CD4-positive, alpha-beta T cell treated with Interleukin-15 for 4 hours (primary cell): ENCODE measurements at regions not wholly inside any gene's neighbourhood (a gene's known extent, or its start where the extent isn't known, plus 50 kb on each side); places are given as distances from the start of the nearest gene placed in this dataset.

ENCODE experiments used
- DNase-seq: peaks from one replicate; pipeline ENCODE4 v3.0.0-alpha.2; 2020; ENCODE audit warnings: low spot score

DNA sequence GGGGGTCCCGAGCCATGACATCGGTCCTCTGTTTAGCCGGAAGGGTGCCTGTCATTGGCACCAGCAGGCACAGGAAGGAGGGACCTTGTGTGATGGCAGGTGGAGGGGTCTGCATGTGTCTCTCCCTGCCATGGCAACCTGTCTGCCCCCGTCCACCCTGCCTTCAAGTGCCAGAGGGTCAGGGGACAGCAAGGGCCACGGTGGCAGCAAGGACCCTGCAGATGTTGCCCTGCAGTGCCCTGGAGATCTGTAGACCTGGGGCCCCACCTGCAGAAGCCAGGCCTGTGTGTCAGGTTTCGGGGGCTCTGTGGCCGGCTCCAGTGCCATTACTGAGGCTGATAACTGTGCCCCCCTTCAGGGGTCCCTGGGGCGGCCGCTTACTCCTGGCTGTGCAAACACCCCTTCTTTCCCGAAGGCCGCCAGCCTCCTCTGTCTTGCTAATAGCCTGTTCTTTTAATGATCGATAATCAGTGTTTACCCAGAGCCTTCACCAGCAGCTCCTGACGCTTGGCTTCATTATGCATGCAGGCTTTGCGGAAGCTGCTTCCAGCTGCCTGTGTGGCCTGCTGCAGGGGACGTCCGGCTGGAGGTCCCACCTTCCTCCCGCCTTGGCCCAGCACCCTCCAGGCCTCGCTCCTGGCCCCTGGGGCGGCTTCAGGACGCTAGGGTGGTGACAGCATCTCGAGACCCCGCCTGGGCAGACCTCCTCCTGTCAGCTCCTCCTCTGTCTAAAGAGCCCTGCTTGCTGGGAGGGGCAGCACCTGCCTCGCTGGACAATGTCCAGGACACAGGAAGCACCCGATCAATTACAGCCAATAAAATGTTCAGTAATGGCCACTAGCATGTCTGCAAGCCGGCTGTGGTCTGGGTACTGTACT lies 153.0 kb downstream of the KIF26A start:
- no peak for DNase-seq

DNA sequence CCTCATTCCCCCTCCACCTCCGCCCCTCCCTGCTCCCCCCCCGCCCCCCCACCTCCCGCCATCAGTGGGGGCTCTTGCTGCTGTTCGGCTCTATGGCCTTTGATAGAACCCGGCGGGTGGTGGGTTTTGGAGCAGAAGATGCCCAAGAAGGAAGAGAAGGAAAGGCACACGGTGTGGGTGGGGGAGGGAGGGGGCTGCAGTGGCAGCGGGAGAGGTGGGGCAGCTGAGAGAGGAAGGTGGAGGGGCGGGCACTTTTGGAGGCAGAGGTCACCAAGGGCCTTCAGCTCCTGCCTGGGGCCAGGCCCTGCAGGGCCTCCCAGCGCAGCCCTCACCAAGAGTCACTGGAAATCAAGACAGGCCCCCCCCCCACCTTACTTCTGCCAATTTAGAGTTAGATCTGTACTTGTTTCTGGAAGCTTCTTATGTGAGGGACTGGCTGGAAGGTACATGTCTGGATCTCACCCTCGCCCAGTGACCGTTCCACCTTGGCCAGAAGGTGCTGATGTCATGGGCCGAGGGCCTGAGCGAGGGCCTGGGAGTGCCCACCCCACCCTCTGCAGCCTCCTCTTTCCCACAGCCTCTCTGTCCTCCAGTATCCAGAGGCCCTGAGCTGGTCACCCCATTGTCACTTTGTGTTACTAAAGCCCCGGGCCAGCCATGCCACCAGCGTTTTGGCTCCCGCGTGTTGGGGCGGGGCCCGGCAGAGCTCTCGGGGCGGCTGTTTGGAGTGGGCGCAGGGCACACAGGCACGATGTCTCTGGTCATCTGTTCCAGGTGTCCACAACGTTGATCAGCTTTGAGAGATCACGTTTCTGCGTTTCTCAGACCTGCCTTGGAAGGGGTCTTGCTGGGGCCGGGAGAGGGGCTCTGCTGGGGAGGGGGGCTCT lies 153.9 kb downstream of the KIF26A start:
- no peak for DNase-seq

GRCh38 chr14:104293231-104293841 lies 154.9 kb downstream of the KIF26A start:
- no peak for DNase-seq

- no peak for DNase-seq
These were observed 155.7 kb downstream of the KIF26A start for GRCh38 chr14:104293851-104294627.

DNA sequence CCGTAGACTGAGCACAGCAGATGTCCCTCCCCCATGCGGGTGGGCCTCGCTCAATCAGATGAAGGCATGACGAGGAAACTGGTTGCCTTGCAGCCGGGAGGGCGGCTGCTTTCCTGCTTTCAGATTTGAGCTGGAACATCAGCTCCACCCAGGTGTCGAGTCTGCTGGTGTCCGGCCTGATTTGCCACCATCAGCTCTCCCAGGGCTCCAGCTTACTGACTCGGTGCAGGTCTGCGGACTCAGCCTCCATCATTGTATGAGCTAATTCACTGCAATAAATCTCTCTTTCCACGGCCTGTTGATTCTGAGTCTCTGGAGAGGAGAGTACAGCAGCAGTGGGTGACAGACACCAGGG lies 156.2 kb downstream of the KIF26A start:
- no peak for DNase-seq

- DNase-seq = no peak
These were observed 156.7 kb downstream of the KIF26A start for GRCh38 chr14:104294983-104295680.

DNA sequence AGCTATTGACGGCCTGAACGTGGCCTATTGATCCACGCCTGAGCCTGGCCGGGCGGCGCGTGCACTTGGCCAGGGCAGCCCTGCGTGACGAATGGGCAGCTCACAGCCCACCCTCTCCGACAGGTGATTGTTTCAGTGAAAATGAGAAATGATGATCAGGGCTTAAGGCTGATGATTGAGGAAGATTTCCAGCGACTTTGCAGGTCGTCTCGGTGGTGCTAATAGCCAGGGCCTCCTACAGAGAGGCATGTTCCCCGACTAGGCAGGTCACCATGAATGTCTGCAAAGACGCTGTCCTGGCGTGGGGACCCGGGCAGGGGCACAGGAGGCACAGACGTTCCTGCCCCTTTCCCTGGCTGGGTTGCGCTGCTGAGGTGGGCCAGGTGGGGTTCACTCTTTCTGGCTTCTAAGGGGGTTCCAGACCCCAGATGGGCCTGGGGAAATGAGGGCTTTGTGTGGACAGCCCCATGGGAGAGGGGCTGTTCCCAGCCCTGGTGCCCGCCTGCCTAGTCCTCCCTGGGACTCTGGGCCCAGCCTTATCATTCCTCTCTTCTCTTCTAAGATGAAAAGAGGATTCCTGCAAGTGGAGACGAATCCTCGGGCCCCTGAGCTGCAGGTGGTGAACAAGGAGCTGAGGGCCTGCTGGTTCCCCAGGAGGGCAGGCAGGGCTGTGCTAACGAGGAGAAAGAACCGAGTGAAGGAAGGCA lies 157.4 kb downstream of the KIF26A start:
- no peak for DNase-seq

DNA sequence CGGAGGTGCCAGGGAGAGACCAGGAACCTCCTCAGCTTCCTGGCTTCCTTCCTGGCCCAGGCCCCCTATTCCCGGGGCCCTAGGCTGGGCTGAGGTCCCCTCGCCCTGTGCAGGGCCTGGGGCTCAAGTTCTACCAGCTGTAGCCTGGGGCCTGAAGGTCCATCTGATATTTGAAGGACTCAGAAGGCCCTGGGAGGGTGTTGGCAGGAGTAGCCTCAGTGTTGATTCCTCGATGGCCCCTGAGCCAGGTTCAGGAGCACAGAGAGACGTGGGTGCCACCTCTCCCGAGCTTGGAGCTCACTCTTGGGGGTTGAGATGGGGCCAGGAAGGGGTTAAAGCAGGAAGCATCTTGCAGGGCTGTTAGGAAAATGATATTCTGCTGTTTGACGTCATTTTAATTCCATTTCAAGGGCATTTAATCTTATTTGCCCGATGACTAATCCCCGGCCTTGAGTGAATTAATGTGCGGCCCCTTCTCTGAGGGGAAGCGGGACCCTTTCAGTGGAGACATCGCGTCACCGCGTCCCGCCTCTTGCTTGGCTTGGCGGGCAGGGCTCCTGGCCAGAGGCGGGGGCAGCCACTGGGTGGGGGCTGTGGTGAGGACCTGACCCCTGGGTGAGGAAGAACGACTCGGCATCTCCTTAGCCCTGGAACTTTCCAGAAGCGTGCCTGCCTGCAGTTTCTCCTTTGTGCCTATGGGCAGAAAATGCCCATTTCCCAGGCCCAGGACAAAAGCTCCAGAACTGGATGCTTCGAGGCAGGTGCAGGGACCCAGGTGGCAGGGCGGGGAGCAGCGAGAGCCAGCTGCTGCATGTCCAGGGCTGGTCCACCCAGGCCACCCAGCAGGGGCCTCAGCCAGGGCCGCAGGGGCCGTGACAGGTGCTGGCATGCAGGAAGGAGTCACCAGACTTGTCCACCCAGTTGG lies 158.3 kb downstream of the KIF26A start:
- DNase-seq = no peak

GRCh38 chr14:104297313-104297704 lies 158.9 kb downstream of the KIF26A start:
- no peak for DNase-seq

DNA sequence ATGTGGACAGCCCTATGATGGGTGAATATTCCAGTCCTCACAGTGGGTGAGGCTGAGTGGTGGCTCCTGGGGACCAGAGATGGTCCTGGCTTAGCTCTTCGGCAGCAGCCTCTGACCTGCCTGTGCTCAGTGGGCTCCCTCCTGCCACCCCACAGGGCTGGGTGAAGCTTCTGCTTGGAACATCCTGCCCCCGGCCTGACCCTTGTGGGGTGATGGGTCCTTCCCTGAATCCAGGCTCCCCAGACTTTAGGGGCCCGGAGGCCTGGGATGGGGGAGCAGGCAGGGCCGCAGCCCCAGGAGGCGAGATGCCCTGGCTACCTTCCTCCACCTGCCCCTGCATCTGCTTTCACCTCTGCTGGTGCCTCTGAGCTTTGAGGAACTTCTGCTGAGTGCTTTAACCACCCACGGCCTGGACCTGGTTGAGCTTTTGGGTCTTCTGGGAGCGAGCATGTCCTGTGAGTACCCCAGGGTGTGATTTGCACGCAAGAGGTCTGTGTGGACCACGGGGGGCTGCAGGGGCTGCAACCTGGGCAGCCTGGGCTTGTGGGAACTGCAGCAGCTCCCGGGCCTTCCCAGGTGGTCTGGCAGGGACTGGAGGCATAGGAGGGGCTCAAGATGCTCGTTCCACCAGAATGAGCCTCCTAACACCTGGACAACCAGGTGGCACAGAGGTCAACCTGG lies 159.5 kb downstream of the KIF26A start:
- DNase-seq = no peak

- no peak for DNase-seq
These were observed 160.1 kb downstream of the KIF26A start for GRCh38 chr14:104298458-104298857.

GRCh38 chr14:104299993-104300761 lies 161.8 kb downstream of the KIF26A start:
- DNase-seq = no peak

DNA sequence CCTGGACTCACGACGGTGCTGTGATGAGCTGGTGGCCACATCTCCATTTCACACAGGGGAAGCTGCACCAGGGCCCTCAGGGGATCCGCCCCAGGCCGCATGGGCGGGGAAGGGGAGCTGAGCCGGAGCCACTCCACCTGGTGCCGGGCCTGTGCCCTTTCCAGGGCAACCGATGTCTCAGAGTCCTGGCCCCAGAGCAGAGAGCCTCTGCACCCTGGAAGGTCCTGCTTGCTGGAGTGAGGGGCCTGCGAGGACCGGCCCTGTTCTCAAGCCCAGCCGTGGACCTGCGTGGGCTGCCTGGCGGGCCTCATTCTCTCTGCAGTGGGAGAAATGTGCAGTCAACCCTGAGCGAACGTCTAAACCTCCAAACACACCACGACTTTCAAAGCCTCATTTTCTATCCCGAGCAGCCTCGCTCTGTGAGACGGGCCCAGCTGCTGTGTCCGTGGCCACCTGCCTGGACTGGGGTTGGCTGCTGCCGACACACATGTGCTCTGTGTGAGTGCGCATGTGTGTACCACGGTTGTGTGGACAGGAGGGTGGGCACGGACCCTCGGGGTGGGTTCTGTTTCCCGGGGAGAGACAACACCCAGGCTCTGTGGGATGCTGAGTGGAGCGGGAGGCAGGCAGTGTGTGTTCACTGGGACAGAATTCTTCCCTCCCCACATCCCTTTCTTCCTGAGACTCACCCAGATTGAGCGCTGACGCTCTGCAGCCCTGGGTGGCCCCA lies 163.5 kb downstream of the KIF26A start:
- no peak for DNase-seq

DNA sequence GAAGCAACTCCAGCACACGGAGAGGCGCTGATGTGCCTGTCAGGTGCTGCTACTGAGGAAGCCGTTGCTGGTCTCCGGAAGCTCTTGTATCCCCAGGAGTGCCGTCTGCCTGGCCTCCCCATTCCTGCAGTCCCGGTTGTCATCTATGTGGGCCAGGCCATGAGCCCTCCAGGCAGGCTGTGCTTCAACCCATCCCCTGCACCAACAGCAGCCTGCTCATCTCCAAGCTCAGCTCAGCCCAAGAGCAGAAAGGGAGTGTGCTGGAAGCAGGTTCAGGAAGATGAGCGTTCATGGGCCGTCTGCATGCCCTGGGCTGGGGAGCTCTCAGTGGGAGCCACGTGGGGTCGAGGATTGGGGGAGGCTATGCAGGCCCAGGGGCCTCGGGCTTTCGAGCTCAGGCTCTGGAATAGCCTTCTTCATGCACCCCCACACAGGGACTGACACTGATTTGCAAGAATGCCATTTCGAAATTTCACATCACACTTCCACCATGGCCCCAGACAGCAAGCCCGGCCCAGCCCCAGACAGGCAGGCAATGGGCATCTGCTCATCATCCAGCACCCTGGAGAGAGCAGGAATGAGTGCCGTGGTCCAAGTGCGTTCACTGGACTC lies 164.5 kb downstream of the KIF26A start:
- no peak for DNase-seq

GRCh38 chr14:104303705-104304425 lies 165.5 kb downstream of the KIF26A start:
- no peak for DNase-seq
